ENCODE measurements at regions not wholly inside any gene's neighbourhood (a gene's known extent, or its start where the extent isn't known, plus 50 kb on each side); places are given as distances from the start of the nearest gene placed in this dataset.

DNA sequence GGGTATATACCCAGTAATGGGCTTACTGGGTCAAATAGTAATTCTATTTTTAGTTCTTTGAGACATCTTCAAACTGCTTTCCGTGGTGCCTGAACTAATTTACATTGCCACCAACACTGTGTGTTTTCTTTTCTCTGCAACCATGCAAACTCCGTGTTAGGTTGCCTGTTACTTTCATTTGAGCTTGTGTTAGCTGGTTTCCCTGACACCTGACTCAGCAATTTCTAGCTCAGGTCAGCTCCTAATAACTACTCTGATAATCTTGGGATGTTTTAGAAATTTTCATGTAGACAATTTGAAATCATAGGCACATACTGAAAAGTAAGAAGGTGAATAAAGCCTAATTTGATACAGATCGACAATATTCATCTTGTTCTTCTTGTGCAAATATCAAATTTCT lies 132.3 kb downstream of the ADCYAP1 start (continued):
- TF ChIP-seq, protein P1, sequence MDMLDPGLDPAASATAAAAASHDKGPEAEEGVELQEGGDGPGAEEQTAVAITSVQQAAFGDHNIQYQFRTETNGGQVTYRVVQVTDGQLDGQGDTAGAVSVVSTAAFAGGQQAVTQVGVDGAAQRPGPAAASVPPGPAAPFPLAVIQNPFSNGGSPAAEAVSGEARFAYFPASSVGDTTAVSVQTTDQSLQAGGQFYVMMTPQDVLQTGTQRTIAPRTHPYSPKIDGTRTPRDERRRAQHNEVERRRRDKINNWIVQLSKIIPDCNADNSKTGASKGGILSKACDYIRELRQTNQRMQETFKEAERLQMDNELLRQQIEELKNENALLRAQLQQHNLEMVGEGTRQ (IDR thresholded peaks at IDR 0.05; ENCODE audit: borderline replicate concordance, low read depth, low read length) = no peak
- no peak for TF ChIP-seq CHD2 (IDR thresholded peaks at IDR 0.05; ENCODE audit: low read length, partially characterized antibody)
- TF ChIP-seq FOXM1 (IDR thresholded peaks at IDR 0.05; ENCODE audit: low read depth) = no peak

DNA sequence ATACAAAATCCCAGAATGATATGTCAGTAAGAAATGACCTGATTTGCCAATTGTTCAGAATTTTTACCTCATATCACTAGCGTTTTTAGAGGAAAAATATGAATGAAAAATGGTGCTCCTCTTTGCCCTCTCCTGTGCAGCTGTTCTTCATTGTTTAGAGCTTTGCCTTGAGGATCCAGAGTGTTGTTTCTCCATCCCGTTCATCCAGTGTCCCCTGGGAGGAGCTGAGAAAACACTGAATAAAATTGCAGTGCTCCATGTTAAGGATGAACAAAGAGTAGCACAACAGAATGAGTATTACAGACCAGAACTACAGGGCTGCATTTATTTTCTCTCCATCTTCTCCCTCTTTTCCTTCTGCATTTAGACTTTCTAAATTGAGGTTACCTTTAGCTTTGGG lies 133.1 kb downstream of the ADCYAP1 start:
- H3F3A ChIP-seq (replicated peaks; ENCODE audit: insufficient read depth) = no peaks in the 10 kb centered on the region
- WGBS (ENCODE audit: low lambda C conversion rate) = 3% methylated on average over 2 of the region's 2 CpGs
- no peak overlapping the region for H2AFZ ChIP-seq (ENCODE audit: low read depth)
- no peaks in the 10 kb centered on the region for H3K9me2 ChIP-seq
- H3K9ac ChIP-seq = no peak overlapping the region
- ChIA-PET CTCF (no interaction called here), POLR2A (no interaction called here)
- no peak overlapping the region for H3K4me3 ChIP-seq (ENCODE audit: low read depth in 2 of 2, low read length in 1 of 2)
- no peak overlapping the region for H3K27ac ChIP-seq (ENCODE audit: low read depth in 2 of 2, low read length in 1 of 2)
- no peaks in the 10 kb centered on the region for H3K4me1 ChIP-seq (ENCODE audit: control insufficient read depth in 1 of 2, insufficient read depth in 2 of 2, low read depth in 1 of 2, low read length in 1 of 2)
- DNase-seq = no peak
- H3K9me3 ChIP-seq = no peaks in the 10 kb centered on the region
- H3K79me2 ChIP-seq (ENCODE audit: insufficient read depth) = no peaks in the 10 kb centered on the region
- no peak for TF ChIP-seq NRF1 (IDR thresholded peaks at IDR 0.05; ENCODE audit: low read depth, low read length)
- no peak for TF ChIP-seq RXRA (IDR thresholded peaks at IDR 0.05; ENCODE audit: borderline replicate concordance, low read depth)
- TF ChIP-seq TAF1 (IDR thresholded peaks at IDR 0.05; ENCODE audit: borderline replicate concordance, low read depth, low read length) = no peak
- TF ChIP-seq TEAD4 (IDR thresholded peaks at IDR 0.05; ENCODE audit: borderline replicate concordance, insufficient read depth) = no peak
- no peak for TF ChIP-seq GABPA (IDR thresholded peaks at IDR 0.05; ENCODE audit: low read depth)
- no peak for TF ChIP-seq FOXJ3 (CRISPR knock-in tag; IDR thresholded peaks at IDR 0.05)
- no peak for TF ChIP-seq NFIC (IDR thresholded peaks at IDR 0.05; ENCODE audit: borderline replicate concordance)
- TF ChIP-seq POLR2AphosphoS5 (IDR thresholded peaks at IDR 0.05; ENCODE audit: low read depth, low read length) = no peak
- TF ChIP-seq GATA2 (CRISPR knock-in tag; IDR thresholded peaks at IDR 0.05) = no peak
- TF ChIP-seq SIN3A (IDR thresholded peaks at IDR 0.05; ENCODE audit: borderline replicate concordance, low read depth, low read length) = no peak
- no peak for TF ChIP-seq MXI1 (IDR thresholded peaks at IDR 0.05; ENCODE audit: low read depth, low read length)
- no peak for TF ChIP-seq JUND (IDR thresholded peaks at IDR 0.05)
- TF ChIP-seq, protein P2, sequence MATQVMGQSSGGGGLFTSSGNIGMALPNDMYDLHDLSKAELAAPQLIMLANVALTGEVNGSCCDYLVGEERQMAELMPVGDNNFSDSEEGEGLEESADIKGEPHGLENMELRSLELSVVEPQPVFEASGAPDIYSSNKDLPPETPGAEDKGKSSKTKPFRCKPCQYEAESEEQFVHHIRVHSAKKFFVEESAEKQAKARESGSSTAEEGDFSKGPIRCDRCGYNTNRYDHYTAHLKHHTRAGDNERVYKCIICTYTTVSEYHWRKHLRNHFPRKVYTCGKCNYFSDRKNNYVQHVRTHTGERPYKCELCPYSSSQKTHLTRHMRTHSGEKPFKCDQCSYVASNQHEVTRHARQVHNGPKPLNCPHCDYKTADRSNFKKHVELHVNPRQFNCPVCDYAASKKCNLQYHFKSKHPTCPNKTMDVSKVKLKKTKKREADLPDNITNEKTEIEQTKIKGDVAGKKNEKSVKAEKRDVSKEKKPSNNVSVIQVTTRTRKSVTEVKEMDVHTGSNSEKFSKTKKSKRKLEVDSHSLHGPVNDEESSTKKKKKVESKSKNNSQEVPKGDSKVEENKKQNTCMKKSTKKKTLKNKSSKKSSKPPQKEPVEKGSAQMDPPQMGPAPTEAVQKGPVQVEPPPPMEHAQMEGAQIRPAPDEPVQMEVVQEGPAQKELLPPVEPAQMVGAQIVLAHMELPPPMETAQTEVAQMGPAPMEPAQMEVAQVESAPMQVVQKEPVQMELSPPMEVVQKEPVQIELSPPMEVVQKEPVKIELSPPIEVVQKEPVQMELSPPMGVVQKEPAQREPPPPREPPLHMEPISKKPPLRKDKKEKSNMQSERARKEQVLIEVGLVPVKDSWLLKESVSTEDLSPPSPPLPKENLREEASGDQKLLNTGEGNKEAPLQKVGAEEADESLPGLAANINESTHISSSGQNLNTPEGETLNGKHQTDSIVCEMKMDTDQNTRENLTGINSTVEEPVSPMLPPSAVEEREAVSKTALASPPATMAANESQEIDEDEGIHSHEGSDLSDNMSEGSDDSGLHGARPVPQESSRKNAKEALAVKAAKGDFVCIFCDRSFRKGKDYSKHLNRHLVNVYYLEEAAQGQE (IDR thresholded peaks at IDR 0.05; ENCODE audit: low read depth, low read length) = no peak
- TF ChIP-seq, protein P3, sequence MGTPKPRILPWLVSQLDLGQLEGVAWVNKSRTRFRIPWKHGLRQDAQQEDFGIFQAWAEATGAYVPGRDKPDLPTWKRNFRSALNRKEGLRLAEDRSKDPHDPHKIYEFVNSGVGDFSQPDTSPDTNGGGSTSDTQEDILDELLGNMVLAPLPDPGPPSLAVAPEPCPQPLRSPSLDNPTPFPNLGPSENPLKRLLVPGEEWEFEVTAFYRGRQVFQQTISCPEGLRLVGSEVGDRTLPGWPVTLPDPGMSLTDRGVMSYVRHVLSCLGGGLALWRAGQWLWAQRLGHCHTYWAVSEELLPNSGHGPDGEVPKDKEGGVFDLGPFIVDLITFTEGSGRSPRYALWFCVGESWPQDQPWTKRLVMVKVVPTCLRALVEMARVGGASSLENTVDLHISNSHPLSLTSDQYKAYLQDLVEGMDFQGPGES (IDR thresholded peaks at IDR 0.05; ENCODE audit: low read depth, low read length) = no peak
- TF ChIP-seq EZH2phosphoT487 (IDR thresholded peaks at IDR 0.05; ENCODE audit: borderline replicate concordance, low read depth) = no peak
- TF ChIP-seq, protein P4, sequence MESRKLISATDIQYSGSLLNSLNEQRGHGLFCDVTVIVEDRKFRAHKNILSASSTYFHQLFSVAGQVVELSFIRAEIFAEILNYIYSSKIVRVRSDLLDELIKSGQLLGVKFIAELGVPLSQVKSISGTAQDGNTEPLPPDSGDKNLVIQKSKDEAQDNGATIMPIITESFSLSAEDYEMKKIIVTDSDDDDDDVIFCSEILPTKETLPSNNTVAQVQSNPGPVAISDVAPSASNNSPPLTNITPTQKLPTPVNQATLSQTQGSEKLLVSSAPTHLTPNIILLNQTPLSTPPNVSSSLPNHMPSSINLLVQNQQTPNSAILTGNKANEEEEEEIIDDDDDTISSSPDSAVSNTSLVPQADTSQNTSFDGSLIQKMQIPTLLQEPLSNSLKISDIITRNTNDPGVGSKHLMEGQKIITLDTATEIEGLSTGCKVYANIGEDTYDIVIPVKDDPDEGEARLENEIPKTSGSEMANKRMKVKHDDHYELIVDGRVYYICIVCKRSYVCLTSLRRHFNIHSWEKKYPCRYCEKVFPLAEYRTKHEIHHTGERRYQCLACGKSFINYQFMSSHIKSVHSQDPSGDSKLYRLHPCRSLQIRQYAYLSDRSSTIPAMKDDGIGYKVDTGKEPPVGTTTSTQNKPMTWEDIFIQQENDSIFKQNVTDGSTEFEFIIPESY (IDR thresholded peaks at IDR 0.05; ENCODE audit: borderline replicate concordance, low read depth) = no peak
- no peak for TF ChIP-seq RCOR1 (IDR thresholded peaks at IDR 0.05; ENCODE audit: low read length)
- TF ChIP-seq, protein P1 (IDR thresholded peaks at IDR 0.05; ENCODE audit: borderline replicate concordance, low read depth, low read length) = no peak
- TF ChIP-seq, protein P5, sequence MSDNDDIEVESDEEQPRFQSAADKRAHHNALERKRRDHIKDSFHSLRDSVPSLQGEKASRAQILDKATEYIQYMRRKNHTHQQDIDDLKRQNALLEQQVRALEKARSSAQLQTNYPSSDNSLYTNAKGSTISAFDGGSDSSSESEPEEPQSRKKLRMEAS (IDR thresholded peaks at IDR 0.05; ENCODE audit: low read depth) = no peak
- TF ChIP-seq TCF12 (IDR thresholded peaks at IDR 0.05) = no peak
- no peaks in the 10 kb centered on the region for H3K27me3 ChIP-seq (ENCODE audit: insufficient read depth)
- no peaks in the 10 kb centered on the region for H4K20me1 ChIP-seq (ENCODE audit: insufficient read depth)
- H3K36me3 ChIP-seq (replicated peaks in 1 of 2; ENCODE audit: control insufficient read depth in 1 of 2, insufficient read depth in 2 of 2, low read length in 1 of 2) = no peaks in the 10 kb centered on the region
- no peak overlapping the region for H3K4me2 ChIP-seq

All from SK-N-SH (cell line).